OCI-LY1 (cell line): ENCODE measurements at regions not wholly inside any gene's neighbourhood (a gene's known extent, or its start where the extent isn't known, plus 50 kb on each side); places are given as distances from the start of the nearest gene placed in this dataset.

Experiments
- H2AFZ ChIP-seq: fragments of 200-600 bp; sonication (generic), shearing (Covaris generic); 2 replicates; pipeline ENCODE4 v1.6.0; 2014; ENCODE audit warnings: antibody characterized with exemption, mild to moderate bottlenecking, low read length
- H3F3A ChIP-seq: fragments of 200-600 bp; sonication (generic), shearing (Covaris generic); 2 replicates; pipeline ENCODE4 v1.6.0; 2014; ENCODE audit warnings: mild to moderate bottlenecking, antibody characterized with exemption, low read length, moderate library complexity; ENCODE audit not compliant: insufficient read depth
- H3K27ac ChIP-seq: fragments of 200-600 bp; sonication (generic); 2 replicates; pipeline ENCODE4 v1.5.1; 2014; ENCODE audit warnings: low read length, mixed run types, mild to moderate bottlenecking, low read depth; ENCODE audit not compliant: poor library complexity, severe bottlenecking
- H3K27me3 ChIP-seq: fragments of 200-600 bp; sonication (generic); 2 replicates; pipeline ENCODE4 v1.6.0; 2014; ENCODE audit warnings: antibody characterized with exemption, mild to moderate bottlenecking, low read length, moderate library complexity; ENCODE audit not compliant: insufficient read depth
- H3K36me3 ChIP-seq: fragments of 200-600 bp; sonication (generic); 2 replicates; pipeline ENCODE4 v1.6.1; 2014; ENCODE audit warnings: mild to moderate bottlenecking, antibody characterized with exemption, low read length, moderate library complexity, mixed read lengths; ENCODE audit not compliant: insufficient read depth
- H3K4me1 ChIP-seq: fragments of 200-600 bp; sonication (generic); 2 replicates; pipeline ENCODE4 v1.5.1; 2014; ENCODE audit warnings: mild to moderate bottlenecking, low read length, moderate library complexity; ENCODE audit not compliant: insufficient read depth, severe bottlenecking
- H3K4me2 ChIP-seq: fragments of 200-600 bp; sonication (generic), shearing (Covaris generic); 2 replicates; pipeline ENCODE4 v1.6.1; 2014; ENCODE audit warnings: low read length
- H3K4me3 ChIP-seq: fragments of 200-600 bp; sonication (generic); 2 replicates; pipeline ENCODE4 v1.5.1; 2014; ENCODE audit warnings: low read length, low read depth, mild to moderate bottlenecking, mixed read lengths; ENCODE audit not compliant: poor library complexity, severe bottlenecking
- H3K79me2 ChIP-seq: fragments of 200-600 bp; shearing (Covaris generic); 2 replicates; pipeline ENCODE4 v1.6.1; 2016; ENCODE audit warnings: mixed run types, low read length, mixed read lengths; ENCODE audit not compliant: insufficient read depth
- H3K9ac ChIP-seq: fragments of 200-600 bp; sonication (generic), shearing (Covaris generic); 2 replicates; pipeline ENCODE4 v1.6.1; 2014; ENCODE audit warnings: mild to moderate bottlenecking, low read length, mixed read lengths
- H3K9me2 ChIP-seq: fragments of 200-600 bp; sonication (generic), shearing (Covaris generic); 2 replicates; pipeline ENCODE4 v1.6.1; 2014; ENCODE audit warnings: low read depth, mild to moderate bottlenecking, low read length, mixed read lengths
- H3K9me3 ChIP-seq: fragments of 200-600 bp; shearing (Covaris generic); 2 replicates; pipeline ENCODE4 v1.6.1; 2014; ENCODE audit warnings: low read length, mixed read lengths
- H4K20me1 ChIP-seq: fragments of 200-600 bp; sonication (generic), shearing (Covaris generic); 2 replicates; pipeline ENCODE4 v1.6.0; 2016; ENCODE audit warnings: mild to moderate bottlenecking, low read length; ENCODE audit not compliant: insufficient read depth
- CTCF ChIP-seq: fragments of 200-600 bp; sonication (generic), shearing (Covaris generic); IDR thresholded peaks from 2 replicates; pipeline ENCODE4 v1.5.1; 2017; ENCODE audit warnings: mild to moderate bottlenecking, antibody characterized with exemption, low read length, moderate library complexity, mixed read lengths
- EZH2 ChIP-seq: fragments of 200-600 bp; sonication (generic), shearing (Covaris generic); IDR thresholded peaks from 2 replicates; pipeline ENCODE4 v1.8.0; 2017; ENCODE audit warnings: borderline replicate concordance, mixed run types, mild to moderate bottlenecking, antibody characterized with exemption, low read length, moderate library complexity, mixed read lengths

- H4K20me1 ChIP-seq, result no peaks in the 10 kb centered on the region
- H3K4me1 ChIP-seq, result no peaks in the 10 kb centered on the region
- H3F3A ChIP-seq, result no peaks in the 10 kb centered on the region
- H3K27me3 ChIP-seq, result no peaks in the 10 kb centered on the region
- H3K4me3 ChIP-seq, result no peak overlapping the region
- no peak for TF ChIP-seq EZH2
- TF ChIP-seq CTCF, result no peak
- H2AFZ ChIP-seq, result no peak overlapping the region
- no peaks in the 10 kb centered on the region for H3K9me3 ChIP-seq
- no peak overlapping the region for H3K27ac ChIP-seq
- H3K9me2 ChIP-seq, result no peaks in the 10 kb centered on the region
- H3K79me2 ChIP-seq, result no peaks in the 10 kb centered on the region
- no peak overlapping the region for H3K9ac ChIP-seq
- no peaks in the 10 kb centered on the region for H3K36me3 ChIP-seq
- no peak overlapping the region for H3K4me2 ChIP-seq
Observed at GRCh38 chr2:147288131-147288530, 556.7 kb upstream of the ACVR2A start.

GRCh38 chr2:147275943-147276342, 568.9 kb upstream of the ACVR2A start:
- H3F3A ChIP-seq, result no peaks in the 10 kb centered on the region
- no peaks in the 10 kb centered on the region for H3K9me3 ChIP-seq
- no peak for TF ChIP-seq CTCF
- no peak for TF ChIP-seq EZH2
- no peak overlapping the region for H3K9ac ChIP-seq
- H3K4me3 ChIP-seq, result no peak overlapping the region
- no peaks in the 10 kb centered on the region for H3K36me3 ChIP-seq
- H3K4me1 ChIP-seq, result no peaks in the 10 kb centered on the region
- no peaks in the 10 kb centered on the region for H3K79me2 ChIP-seq
- H4K20me1 ChIP-seq, result no peaks in the 10 kb centered on the region
- no peak overlapping the region for H2AFZ ChIP-seq
- no peak overlapping the region for H3K27ac ChIP-seq
- H3K9me2 ChIP-seq, result no peaks in the 10 kb centered on the region
- no peak overlapping the region for H3K4me2 ChIP-seq
- H3K27me3 ChIP-seq, result no peaks in the 10 kb centered on the region

- Histone ChIP-seq H3K27ac (no peak overlapping the region), H4K20me1 (no peaks in the 10 kb centered on the region), H2AFZ (no peak overlapping the region), H3K9me2 (no peaks in the 10 kb centered on the region), H3K4me1 (no peaks in the 10 kb centered on the region), H3K36me3 (no peaks in the 10 kb centered on the region), H3K4me2 (no peak overlapping the region), H3K4me3 (no peak overlapping the region), H3K9me3 (no peaks in the 10 kb centered on the region), H3F3A (no peaks in the 10 kb centered on the region), H3K27me3 (no peaks in the 10 kb centered on the region), H3K79me2 (no peaks in the 10 kb centered on the region), H3K9ac (no peak overlapping the region)
- no peak for TF ChIP-seq EZH2
- TF ChIP-seq CTCF, result no peak
Observed at GRCh38 chr2:147273628-147274027, 571.2 kb upstream of the ACVR2A start.
